ENCODE measurements at regions not wholly inside any gene's neighbourhood (a gene's known extent, or its start where the extent isn't known, plus 50 kb on each side); places are given as distances from the start of the nearest gene placed in this dataset.

GRCh38 chr1:119310301-119310700 lies 58.3 kb upstream of the HAO2 start:
- H3K4me3 ChIP-seq: no peak overlapping the region
- no peaks in the 10 kb centered on the region for H3K36me3 ChIP-seq (ENCODE audit: low read depth)
- intact Hi-C loops (cut with micrococcal nuclease; ENCODE audit: unreplicated experiment): no loop called here
- H3K9me3 ChIP-seq (ENCODE audit: insufficient read depth, low read depth): no peaks in the 10 kb centered on the region; the same call in 1 of the 2 replicates
- no peaks in the 10 kb centered on the region for H3K9me2 ChIP-seq (ENCODE audit: insufficient read depth)
- TF ChIP-seq CTCF (conservative IDR thresholded peaks at IDR 0.05): no peak
- TF ChIP-seq EZH2 (IDR thresholded peaks at IDR 0.05; ENCODE audit: low read depth): no peak
- no peaks in the 10 kb centered on the region for H3K79me2 ChIP-seq (ENCODE audit: low read depth)
- H3K4me2 ChIP-seq: no peak overlapping the region
- no peak overlapping the region for H3K27ac ChIP-seq
- DNase-seq: no peak
- no TSS peak for BruUV-seq (replicated peaks)
- no peaks in the 10 kb centered on the region for H3K4me1 ChIP-seq (replicated peaks; ENCODE audit: insufficient read depth)
- POLR2A ChIA-PET (ENCODE audit: unreplicated experiment): no interaction called here
- peaks cover 67% of the 10 kb centered on the region for H3K27me3 ChIP-seq (ENCODE audit: insufficient read depth, low read depth)
- no peaks in the 10 kb centered on the region for H3F3A ChIP-seq (ENCODE audit: insufficient read depth, low read depth)
- H4K20me1 ChIP-seq (ENCODE audit: insufficient read depth): no peaks in the 10 kb centered on the region
- H2AFZ ChIP-seq: no peak overlapping the region
- CTCF ChIA-PET: no interaction called here

GRCh38 chr1:119312500-119312899 lies 56.1 kb upstream of the HAO2 start:
- DNase-seq: no peak
- no peaks in the 10 kb centered on the region for H3K79me2 ChIP-seq (ENCODE audit: low read depth)
- H3K27me3 ChIP-seq (ENCODE audit: insufficient read depth, low read depth): peaks cover 48% of the 10 kb centered on the region
- ChIA-PET CTCF (interaction anchor here (1.6 kb wide), 1 partner anchor 37 kb away, joined by 4 read pairs; no protein-coding TSS in a partner anchor), POLR2A (ENCODE audit: unreplicated experiment) (no interaction called here)
- TF ChIP-seq EZH2 (IDR thresholded peaks at IDR 0.05; ENCODE audit: low read depth): no peak
- TF ChIP-seq CTCF (conservative IDR thresholded peaks at IDR 0.05): no peak
- no peaks in the 10 kb centered on the region for H3K36me3 ChIP-seq (ENCODE audit: low read depth)
- intact Hi-C loops (cut with micrococcal nuclease; ENCODE audit: unreplicated experiment): no loop called here
- H3K27ac ChIP-seq: no peak overlapping the region
- no peaks in the 10 kb centered on the region for H3K4me1 ChIP-seq (replicated peaks; ENCODE audit: insufficient read depth)
- no peaks in the 10 kb centered on the region for H4K20me1 ChIP-seq (ENCODE audit: insufficient read depth)
- BruUV-seq (replicated peaks): no TSS peak
- no peak overlapping the region for H3K4me2 ChIP-seq
- no peak overlapping the region for H2AFZ ChIP-seq
- H3K4me3 ChIP-seq: no peak overlapping the region
- H3K9me2 ChIP-seq (ENCODE audit: insufficient read depth): no peaks in the 10 kb centered on the region
- no peaks in the 10 kb centered on the region; the same call in 1 of the 2 replicates for H3K9me3 ChIP-seq (ENCODE audit: insufficient read depth, low read depth)
- H3F3A ChIP-seq (ENCODE audit: insufficient read depth, low read depth): no peaks in the 10 kb centered on the region

DNA sequence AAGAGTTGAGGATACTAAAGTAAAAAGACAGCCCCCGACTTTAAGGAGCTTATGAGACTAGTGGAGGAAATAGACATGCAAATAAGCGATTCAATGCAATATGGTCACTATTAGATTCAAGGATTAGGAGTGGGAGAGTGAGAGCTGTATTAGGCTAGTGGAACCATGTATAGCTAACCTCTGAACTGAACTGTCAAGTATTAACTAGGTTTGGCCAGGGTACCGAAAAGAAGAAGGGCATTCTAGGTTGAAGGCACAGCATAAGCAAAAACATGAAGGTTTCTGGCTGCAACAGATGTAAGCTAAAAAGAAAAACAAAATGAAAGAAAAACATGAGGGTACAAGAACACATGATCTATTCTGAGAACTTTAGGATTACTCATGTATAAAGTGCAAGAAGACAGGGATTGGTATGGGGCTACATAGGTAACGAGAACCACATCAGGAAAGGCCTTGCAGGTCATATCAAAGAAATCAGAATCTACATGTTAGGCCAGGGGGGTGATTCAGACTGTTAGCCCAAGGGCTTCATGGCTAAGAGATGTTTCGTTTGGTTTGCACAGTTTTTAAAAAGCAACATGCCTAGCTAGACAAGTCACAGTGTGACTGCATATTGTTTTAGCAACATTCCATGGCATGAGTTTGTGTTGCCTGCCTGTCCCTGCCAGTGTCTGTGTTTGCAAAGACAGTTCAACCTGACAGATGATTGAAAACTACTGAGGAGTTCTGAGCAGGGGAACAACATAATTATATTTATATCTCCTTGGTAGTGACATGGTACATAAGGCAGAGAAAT lies 54.4 kb upstream of the HAO2 start:
- H4K20me1 ChIP-seq (ENCODE audit: insufficient read depth): no peaks in the 10 kb centered on the region
- H3F3A ChIP-seq (ENCODE audit: insufficient read depth, low read depth): no peaks in the 10 kb centered on the region
- H2AFZ ChIP-seq: no peak overlapping the region
- no peak overlapping the region for H3K27ac ChIP-seq
- no peak overlapping the region for H3K4me3 ChIP-seq
- TF ChIP-seq EZH2 (IDR thresholded peaks at IDR 0.05; ENCODE audit: low read depth): no peak
- TF ChIP-seq CTCF (conservative IDR thresholded peaks at IDR 0.05): no peak
- ChIA-PET POLR2A (ENCODE audit: unreplicated experiment) (no interaction called here), CTCF (no interaction called here)
- no peaks in the 10 kb centered on the region; the same call in 1 of the 2 replicates for H3K9me3 ChIP-seq (ENCODE audit: insufficient read depth, low read depth)
- H3K9me2 ChIP-seq (ENCODE audit: insufficient read depth): no peaks in the 10 kb centered on the region
- H3K4me2 ChIP-seq: no peak overlapping the region
- H3K4me1 ChIP-seq (replicated peaks; ENCODE audit: insufficient read depth): no peaks in the 10 kb centered on the region
- H3K36me3 ChIP-seq (ENCODE audit: low read depth): no peaks in the 10 kb centered on the region
- DNase-seq: no peak
- intact Hi-C loops (cut with micrococcal nuclease; ENCODE audit: unreplicated experiment): no loop called here
- no TSS peak for BruUV-seq (replicated peaks)
- peaks cover 32% of the 10 kb centered on the region for H3K27me3 ChIP-seq (ENCODE audit: insufficient read depth, low read depth)
- no peaks in the 10 kb centered on the region for H3K79me2 ChIP-seq (ENCODE audit: low read depth)

Data from PC-9 (cell line).